Stomach (tissue), 8 donors: ENCODE measurements at regions not wholly inside any gene's neighbourhood (a gene's known extent, or its start where the extent isn't known, plus 50 kb on each side); places are given as distances from the start of the nearest gene placed in this dataset.
"Not testable (repeated sequence)": the region's sequence is repeated elsewhere in the genome, so short reads cannot be mapped to it uniquely, and the experiment has no call there.

Experiments used
- DNase-seq, 2 donors: peaks; one replicate each; pipeline versions ENCODE4 v3.0.0 to v3.0.0-alpha.2; 2013 to 2019
- H3K27ac ChIP-seq, 5 donors: fragments of 200-600 bp in 4 of 5; sonication (generic) in 4 of 5; one replicate each; pipeline ENCODE4 v1.5.1; 2013 to 2019; ENCODE audit warnings: mild to moderate bottlenecking in 1 of 5, moderate library complexity in 1 of 5
- H3K27me3 ChIP-seq, 3 donors: fragments of 200-600 bp; sonication (generic); one replicate each; pipeline ENCODE4 v1.5.1; 2017 to 2019; ENCODE audit warnings: mixed run types in 1 of 3
- H3K36me3 ChIP-seq, 4 donors: fragments of 200-600 bp; sonication (generic); 1 replicate in 3 of 4; 2 replicates in 1 of 4; pipeline ENCODE4 v1.5.1; 2016 to 2019
- H3K4me1 ChIP-seq, 4 donors: fragments of 200-600 bp; sonication (generic); one replicate each; pipeline ENCODE4 v1.5.1; 2016 to 2019
- H3K4me3 ChIP-seq, 4 donors: fragments of 200-600 bp; sonication (generic) in 3 of 4; one replicate each; pipeline ENCODE4 v1.5.1; 2016 to 2019; ENCODE audit warnings: mild to moderate bottlenecking in 1 of 4
- H3K9me3 ChIP-seq, 4 donors: fragments of 200-600 bp; sonication (generic); one replicate each; pipeline ENCODE4 v1.5.1; 2016 to 2019
- CTCF ChIP-seq, 7 experiments: fragments of 450-650 bp in 4 of 7; fragments of 200-600 bp in 3 of 7; sonication (generic) in 3 of 7; IDR thresholded peaks; one replicate each; pipeline ENCODE4 v1.5.1; 2016 to 2019; ENCODE audit warnings: antibody characterized with exemption in 7 of 7, control low read depth in 2 of 7, mild to moderate bottlenecking in 1 of 7
- EP300 ChIP-seq: sonication (generic); formaldehyde crosslinking; IDR thresholded peaks from one replicate; pipeline ENCODE4 v1.6.1; 2017; ENCODE audit warnings: antibody characterized with exemption
- POLR2A ChIP-seq, 4 donors: fragments of 450-650 bp; IDR thresholded peaks; one replicate each; pipeline ENCODE4 v1.6.1; 2016; ENCODE audit warnings: antibody characterized with exemption in 4 of 4, control low read depth in 2 of 4, mild to moderate bottlenecking in 1 of 4, moderate library complexity in 1 of 4
- POLR2AphosphoS5 ChIP-seq, 3 donors: sonication (generic); formaldehyde crosslinking; IDR thresholded peaks; one replicate each; pipeline ENCODE4 v1.6.1; 2016; ENCODE audit warnings: antibody characterized with exemption in 3 of 3
- WGBS, 5 donors: extraction: QIAGEN DNeasy Blood & Tissue Kit in 3 of 5; methylation state at CpG; one replicate each; pipeline versions ENCODE4 v1.1.5 to v1.1.7; 2013 to 2018; 5-methylcytosine and 5-hydroxymethylcytosine counted together
- intact Hi-C: fragments of 100-400 bp; cut with DNase I; formaldehyde crosslinking; loops from one replicate; pipeline ENCODE4 v1.15.1; 2023; ENCODE audit warnings: low total_unique reads
- donor health status: healthy with polysubstance abuse.
- donor health status: Bipolar disorder and iron deficiency.
- donor health status: healthy.

DNA sequence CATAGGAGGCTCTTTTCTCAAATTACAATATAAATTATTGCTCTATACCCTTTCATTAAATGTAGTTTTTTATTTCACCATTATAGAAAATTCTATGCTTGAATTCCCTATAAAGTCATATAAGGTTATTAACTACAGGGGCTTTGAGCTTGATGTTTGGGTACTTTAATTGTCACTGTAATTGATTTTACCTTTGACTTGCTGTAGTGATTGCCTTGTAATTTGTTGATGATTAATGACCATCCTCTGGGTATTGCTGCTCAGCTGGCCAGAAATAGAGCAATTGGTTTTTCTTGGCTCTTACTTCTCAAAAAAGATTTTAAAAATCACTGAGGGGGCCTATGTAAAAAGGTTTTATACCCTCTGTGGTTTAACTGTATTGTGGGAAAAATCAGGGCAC lies 1186.0 kb downstream of the KHDRBS2 start:
- TF ChIP-seq EP300 (no peak), POLR2A (IDR thresholded peaks at IDR 0.05) (no peak), POLR2AphosphoS5 (IDR thresholded peaks at IDR 0.05) (no peak)
- no peaks in the 10 kb centered on the region for H3K4me1 ChIP-seq

GRCh38 chr6:61099561-61099960 lies 1186.5 kb downstream of the KHDRBS2 start:
- intact Hi-C loops, H3K4me1 ChIP-seq: not testable (repeated sequence)
- WGBS, 5 donors = 86 to 97% (median 88%) methylated on average over 1 of the region's 1 CpG

More for the DNA sequence above, 1186.0 kb downstream of the KHDRBS2 start:
- no peak for DNase-seq
- Histone ChIP-seq H3K4me3 (no peak overlapping the region), H3K9me3 (peaks cover 0 to 12% (median 1%) of the 10 kb centered on the region in 4 donors), H3K27ac (no peak overlapping the region), H3K27me3 (no peaks in the 10 kb centered on the region), H3K36me3 (no peaks in the 10 kb centered on the region)
- intact Hi-C loops = no loop called here

GRCh38 chr6:61087986-61088385 lies 1198.0 kb downstream of the KHDRBS2 start:
- H3K27me3 ChIP-seq, H3K36me3 ChIP-seq, H3K4me3 ChIP-seq, H3K4me1 ChIP-seq, DNase-seq, H3K9me3 ChIP-seq, intact Hi-C loops, H3K27ac ChIP-seq: not testable (repeated sequence)
- WGBS, 5 donors = 18 to 55% (median 28%) methylated on average over 1 of the region's 1 CpG

More at GRCh38 chr6:61099561-61099960, 1186.5 kb downstream of the KHDRBS2 start:
- H3K9me3 ChIP-seq, H3K4me3 ChIP-seq, H3K36me3 ChIP-seq, H3K27ac ChIP-seq, H3K27me3 ChIP-seq, DNase-seq: not testable (repeated sequence)

GRCh38 chr6:61044011-61044410 lies 1242.0 kb downstream of the KHDRBS2 start:
- H3K4me3 ChIP-seq = no peak overlapping the region
- no peaks in the 10 kb centered on the region for H3K27me3 ChIP-seq
- no peak for DNase-seq
- peaks cover 0 to 49% (median 16%) of the 10 kb centered on the region in 4 donors for H3K9me3 ChIP-seq
- no peaks in the 10 kb centered on the region for H3K36me3 ChIP-seq
- no peaks in the 10 kb centered on the region for H3K4me1 ChIP-seq
- no peak overlapping the region for H3K27ac ChIP-seq
- intact Hi-C loops = no loop called here
- 93 to 100% (median 95%) methylated on average over 3 of the region's 3 CpGs for WGBS, 5 donors
- TF ChIP-seq EP300 = no peak
- TF ChIP-seq POLR2AphosphoS5 (IDR thresholded peaks at IDR 0.05) = no peak
- TF ChIP-seq POLR2A (IDR thresholded peaks at IDR 0.05) = no peak
- no peak for TF ChIP-seq CTCF (IDR thresholded peaks at IDR 0.05)
